ENCODE measurements at regions not wholly inside any gene's neighbourhood (a gene's known extent, or its start where the extent isn't known, plus 50 kb on each side); places are given as distances from the start of the nearest gene placed in this dataset.

GRCh38 chr3:94195381-94195780, 132.5 kb downstream of the NSUN3 start:
- H3K27me3 Mint-ChIP-seq (ENCODE audit: low read depth), result no peaks in the 10 kb centered on the region
- H3K27ac Mint-ChIP-seq, result no peak overlapping the region
- TF ChIP-seq AR (CRISPR knock-in tag; IDR thresholded peaks at IDR 0.05) (no peak), CBFB (CRISPR knock-in tag; IDR thresholded peaks at IDR 0.05; ENCODE audit: low read depth) (no peak), ZNF263 (CRISPR knock-in tag; IDR thresholded peaks at IDR 0.05; ENCODE audit: low read depth) (no peak), ARID4B (CRISPR knock-in tag; IDR thresholded peaks at IDR 0.05; ENCODE audit: borderline replicate concordance) (no peak), IRF1 (CRISPR knock-in tag; IDR thresholded peaks at IDR 0.05) (no peak), NFATC4 (CRISPR knock-in tag; IDR thresholded peaks at IDR 0.05) (no peak), TEAD1 (CRISPR knock-in tag; IDR thresholded peaks at IDR 0.05) (no peak), FOXJ3 (CRISPR knock-in tag; IDR thresholded peaks at IDR 0.05; ENCODE audit: borderline replicate concordance) (no peak), MAX (CRISPR knock-in tag; IDR thresholded peaks at IDR 0.05) (no peak), NR1H2 (CRISPR knock-in tag; IDR thresholded peaks at IDR 0.05) (no peak), NFE2L1 (CRISPR knock-in tag; IDR thresholded peaks at IDR 0.05) (no peak), MLX (CRISPR knock-in tag; IDR thresholded peaks at IDR 0.05) (no peak), RELA (CRISPR knock-in tag; IDR thresholded peaks at IDR 0.05; ENCODE audit: borderline replicate concordance) (no peak)
- H3K9me3 Mint-ChIP-seq, result peaks cover 37% of the 10 kb centered on the region
- ATAC-seq (no peak), DNase-seq (ENCODE audit: low spot score) (no peak)
- 0 out of 2 replicates have a peak, but pooled peaks cover 2% of the 10 kb centered on the region for H3K4me1 Mint-ChIP-seq
- H3K36me3 Mint-ChIP-seq, result peaks cover 11% of the 10 kb centered on the region
- CTCF ChIA-PET, result no interaction called here
- POLR2A ChIA-PET, result no interaction called here
- H3K4me3 Mint-ChIP-seq, result no peak overlapping the region

- H3K4me1 Mint-ChIP-seq, result peaks cover 16% of the 10 kb centered on the region
- H3K4me3 Mint-ChIP-seq, result no peak overlapping the region
- H3K36me3 Mint-ChIP-seq, result no peaks in the 10 kb centered on the region
- H3K27ac Mint-ChIP-seq, result no peak overlapping the region
- H3K9me3 Mint-ChIP-seq, result peaks cover 11% of the 10 kb centered on the region
- CTCF ChIA-PET, result no interaction called here
- POLR2A ChIA-PET, result no interaction called here
- DNase-seq (ENCODE audit: low spot score) (no peak), ATAC-seq (no peak)
- H3K27me3 Mint-ChIP-seq (ENCODE audit: low read depth), result no peaks in the 10 kb centered on the region
- no peak for TF ChIP-seq ATF6 (CRISPR knock-in tag; IDR thresholded peaks at IDR 0.05)
- TF ChIP-seq FOXP4 (CRISPR knock-in tag; IDR thresholded peaks at IDR 0.05), result no peak
- TF ChIP-seq ZNF671 (CRISPR knock-in tag; IDR thresholded peaks at IDR 0.05), result no peak
- TF ChIP-seq ZNF232 (CRISPR knock-in tag; IDR thresholded peaks at IDR 0.05), result no peak
- TF ChIP-seq KAT7 (CRISPR knock-in tag; IDR thresholded peaks at IDR 0.05; ENCODE audit: borderline replicate concordance), result no peak
- no peak for TF ChIP-seq HMGA2 (CRISPR knock-in tag; IDR thresholded peaks at IDR 0.05)
- no peak for TF ChIP-seq NFYB (CRISPR knock-in tag; conservative IDR thresholded peaks at IDR 0.05; ENCODE audit: low read depth)
- TF ChIP-seq JAZF1 (CRISPR knock-in tag; IDR thresholded peaks at IDR 0.05), result no peak
Observed at GRCh38 chr3:94206291-94206690, 143.4 kb downstream of the NSUN3 start.

Data from WTC11 (cell line).